ENCODE measurements at regions not wholly inside any gene's neighbourhood (a gene's known extent, or its start where the extent isn't known, plus 50 kb on each side); places are given as distances from the start of the nearest gene placed in this dataset.
"Not testable (repeated sequence)": the region's sequence is repeated elsewhere in the genome, so short reads cannot be mapped to it uniquely, and the experiment has no call there.

DNA sequence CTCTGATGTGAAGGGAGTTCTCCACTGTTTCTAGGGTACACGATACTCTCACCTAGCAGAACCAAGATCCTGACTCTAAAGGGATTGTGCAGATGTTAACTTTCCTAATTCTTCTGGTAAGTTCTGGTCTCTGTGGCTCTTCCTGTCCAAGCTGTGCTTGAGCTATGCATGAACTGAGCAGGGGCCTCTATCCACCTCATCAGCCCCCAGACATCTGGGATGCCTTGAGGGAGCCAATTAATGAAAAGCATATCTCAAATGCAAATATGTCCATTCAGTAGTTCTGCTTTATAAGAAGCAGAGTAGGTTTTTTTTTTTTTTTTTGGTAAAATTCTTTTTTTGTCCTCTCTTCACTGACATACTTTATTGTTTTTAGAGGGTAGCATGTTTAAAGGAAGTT lies 89.6 kb downstream of the POLR2M start:
- H3K36me3 Mint-ChIP-seq = no peaks in the 10 kb centered on the region
- ATAC-seq (ENCODE audit: low read depth) (no peak), DNase-seq (no peak)
- no peak overlapping the region for H3K27ac Mint-ChIP-seq
- no peaks in the 10 kb centered on the region for H3K4me1 Mint-ChIP-seq
- H3K9me3 Mint-ChIP-seq = peaks cover 3% of the 10 kb centered on the region
- POLR2A ChIA-PET = no interaction called here
- no peak overlapping the region for H3K4me3 Mint-ChIP-seq
- H3K27me3 Mint-ChIP-seq = peaks cover 8% of the 10 kb centered on the region

DNA sequence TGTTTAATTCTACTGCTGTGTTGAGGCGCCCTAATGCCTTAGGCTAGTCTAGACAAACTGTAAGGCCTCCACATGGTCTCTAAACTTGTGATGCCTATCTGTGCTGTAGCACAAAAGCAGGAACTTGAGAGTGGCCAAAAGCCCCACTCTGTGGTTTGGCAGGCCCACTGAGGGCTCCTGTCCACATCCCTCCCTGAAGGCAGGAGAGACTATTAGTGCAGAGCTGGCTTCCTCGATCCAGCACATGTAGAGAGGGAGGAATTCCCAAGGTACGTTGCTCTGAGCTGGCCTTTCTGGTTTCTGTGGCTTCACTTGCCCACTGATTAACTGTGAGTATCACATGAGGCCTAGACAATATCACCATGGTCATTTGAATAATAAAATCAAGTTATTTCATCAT lies 90.6 kb downstream of the POLR2M start:
- Mint-ChIP-seq H3K36me3 (no peaks in the 10 kb centered on the region), H3K9me3 (peaks cover 3% of the 10 kb centered on the region), H3K4me1 (no peaks in the 10 kb centered on the region), H3K4me3 (no peak overlapping the region), H3K27ac (no peak overlapping the region), H3K27me3 (peaks cover 8% of the 10 kb centered on the region)
- DNase-seq (no peak), ATAC-seq (ENCODE audit: low read depth) (no peak)
- POLR2A ChIA-PET = no interaction called here

- Mint-ChIP-seq H3K4me3 (no peak overlapping the region), H3K9me3 (peaks cover 3% of the 10 kb centered on the region), H3K4me1 (no peaks in the 10 kb centered on the region), H3K27ac (no peak overlapping the region), H3K36me3 (no peaks in the 10 kb centered on the region), H3K27me3 (peaks cover 12% of the 10 kb centered on the region)
- POLR2A ChIA-PET = no interaction called here
- ATAC-seq (ENCODE audit: low read depth) (no peak), DNase-seq (no peak)
Observed at GRCh38 chr15:57797568-57798267, 91.2 kb downstream of the POLR2M start.

- DNase-seq (no peak), ATAC-seq (ENCODE audit: low read depth) (no peak)
- no peaks in the 10 kb centered on the region for H3K36me3 Mint-ChIP-seq
- no peak overlapping the region for H3K27ac Mint-ChIP-seq
- POLR2A ChIA-PET = no interaction called here
- H3K9me3 Mint-ChIP-seq = no peaks in the 10 kb centered on the region
- H3K4me1 Mint-ChIP-seq = no peaks in the 10 kb centered on the region
- peaks cover 9% of the 10 kb centered on the region for H3K27me3 Mint-ChIP-seq
- no peak overlapping the region for H3K4me3 Mint-ChIP-seq
Observed at GRCh38 chr15:57806003-57806402, 99.5 kb downstream of the POLR2M start.

GRCh38 chr15:57809285-57809684 lies 102.8 kb downstream of the POLR2M start:
- H3K36me3 Mint-ChIP-seq; POLR2A ChIA-PET; DNase-seq; H3K4me1 Mint-ChIP-seq; H3K4me3 Mint-ChIP-seq; H3K27ac Mint-ChIP-seq; ATAC-seq (ENCODE audit: low read depth); H3K9me3 Mint-ChIP-seq: not testable (repeated sequence)
- H3K27me3 Mint-ChIP-seq = peaks cover 12% of the 10 kb centered on the region

DNA sequence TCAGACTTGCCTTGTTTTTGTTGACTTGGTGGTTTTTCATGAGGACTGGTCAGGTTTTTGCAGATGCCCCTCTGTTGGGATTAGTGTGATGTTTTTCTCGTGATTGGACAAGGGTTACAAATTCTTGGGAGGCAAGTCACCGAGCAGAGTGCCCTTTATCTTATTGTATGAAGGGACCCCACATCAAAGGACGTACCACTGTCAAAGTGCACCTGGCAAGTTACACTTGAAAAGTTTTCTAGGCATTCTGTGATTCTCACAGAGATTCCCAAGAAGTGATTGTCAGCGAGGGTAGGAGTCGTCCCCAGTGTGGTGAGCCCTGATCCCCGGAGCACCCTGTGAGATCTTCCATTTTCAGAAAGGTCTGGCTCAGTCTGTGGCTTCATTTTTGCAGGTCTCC lies 110.1 kb downstream of the POLR2M start:
- POLR2A ChIA-PET = no interaction called here

GRCh38 chr15:57819646-57820045 lies 113.1 kb downstream of the POLR2M start:
- no peak for DNase-seq
- ATAC-seq (ENCODE audit: low read depth) = no peak
- no peaks in the 10 kb centered on the region for H3K9me3 Mint-ChIP-seq
- H3K4me3 Mint-ChIP-seq = no peak overlapping the region
- POLR2A ChIA-PET = no interaction called here
- H3K27ac Mint-ChIP-seq = no peak overlapping the region
- H3K36me3 Mint-ChIP-seq = no peaks in the 10 kb centered on the region
- peaks cover 15% of the 10 kb centered on the region for H3K27me3 Mint-ChIP-seq
- H3K4me1 Mint-ChIP-seq = peaks cover 2% of the 10 kb centered on the region

More for the DNA sequence above, 110.1 kb downstream of the POLR2M start:
- Mint-ChIP-seq H3K36me3 (no peaks in the 10 kb centered on the region), H3K27me3 (peaks cover 19% of the 10 kb centered on the region), H3K9me3 (no peaks in the 10 kb centered on the region), H3K4me1 (no peaks in the 10 kb centered on the region), H3K4me3 (no peak overlapping the region), H3K27ac (no peak overlapping the region)
- ATAC-seq (ENCODE audit: low read depth) = no peak
- no peak for DNase-seq

DNA sequence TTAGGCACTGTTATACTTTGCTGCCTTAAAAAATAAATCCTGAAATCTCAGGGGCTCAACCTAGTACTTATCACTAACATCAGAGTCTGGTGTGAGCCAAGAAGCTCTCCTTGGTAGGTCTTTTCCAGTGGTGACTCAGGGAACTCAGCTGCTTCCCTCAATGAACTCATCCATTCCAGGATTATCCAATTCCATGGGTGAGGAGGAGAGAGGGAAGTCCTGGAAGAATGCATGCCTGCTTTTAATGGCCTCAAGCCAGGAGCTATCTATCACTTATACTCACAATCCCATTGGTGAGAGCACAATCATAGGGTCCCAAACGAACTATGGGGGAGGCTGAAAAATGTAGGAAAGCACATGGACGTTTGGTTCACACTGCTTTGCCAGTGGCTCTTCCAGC lies 113.6 kb downstream of the POLR2M start:
- Mint-ChIP-seq H3K9me3 (no peaks in the 10 kb centered on the region), H3K27ac (no peak overlapping the region), H3K36me3 (no peaks in the 10 kb centered on the region), H3K4me1 (peaks cover 3% of the 10 kb centered on the region), H3K27me3 (peaks cover 15% of the 10 kb centered on the region), H3K4me3 (no peak overlapping the region)
- DNase-seq (no peak), ATAC-seq (ENCODE audit: low read depth) (no peak)
- POLR2A ChIA-PET = no interaction called here

DNA sequence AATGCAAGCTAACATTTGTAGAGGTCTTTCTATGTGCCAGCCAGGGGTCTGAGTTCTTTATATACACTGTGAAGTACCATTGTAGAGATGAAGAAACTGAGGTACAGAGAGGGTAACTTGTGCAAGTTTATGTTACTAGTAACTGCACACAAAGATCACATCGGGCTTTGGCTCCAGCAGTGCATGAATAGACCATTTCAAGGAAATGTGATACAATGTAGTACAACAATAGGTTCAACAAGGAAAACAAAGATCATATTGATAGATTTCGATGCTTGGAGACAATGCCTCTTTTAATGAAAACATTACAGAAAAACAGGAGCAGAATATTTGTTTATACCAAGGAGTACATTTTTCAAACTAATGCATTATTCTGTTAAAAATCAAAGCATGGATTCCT lies 115.3 kb downstream of the POLR2M start:
- peaks cover 15% of the 10 kb centered on the region for H3K27me3 Mint-ChIP-seq
- DNase-seq (no peak), ATAC-seq (ENCODE audit: low read depth) (no peak)
- POLR2A ChIA-PET = no interaction called here
- no peaks in the 10 kb centered on the region for H3K36me3 Mint-ChIP-seq
- H3K4me3 Mint-ChIP-seq = no peak overlapping the region
- H3K4me1 Mint-ChIP-seq = peaks cover 3% of the 10 kb centered on the region
- H3K27ac Mint-ChIP-seq = no peak overlapping the region
- no peaks in the 10 kb centered on the region for H3K9me3 Mint-ChIP-seq

DNA sequence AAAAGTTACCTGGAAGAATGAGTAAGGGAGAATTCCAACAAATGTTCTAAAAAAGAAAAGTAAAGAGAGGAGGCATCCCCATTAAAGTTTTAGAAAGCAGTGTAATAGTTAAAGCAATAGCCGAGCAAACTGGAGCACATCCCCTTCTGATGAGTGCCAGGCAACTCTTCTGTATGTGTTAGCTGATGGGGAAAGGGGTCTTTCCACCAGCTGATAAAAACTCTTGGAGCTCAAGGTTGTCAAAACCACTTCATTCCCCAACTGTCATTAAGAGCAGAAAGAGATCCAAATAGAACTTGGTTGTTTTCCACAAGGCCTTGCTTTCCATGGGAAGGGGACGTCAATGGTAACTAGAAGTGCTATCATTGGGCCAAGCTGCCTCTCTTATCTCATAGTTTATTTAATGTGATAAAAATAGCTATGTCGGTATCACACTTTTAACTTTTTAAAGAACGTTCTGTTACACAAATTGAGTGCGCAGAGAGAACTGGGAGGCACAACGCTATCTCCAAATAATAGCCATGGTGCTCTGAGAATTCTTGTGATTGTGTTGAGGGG lies 116.9 kb downstream of the POLR2M start:
- POLR2A ChIA-PET = interaction anchor here (0.8 kb wide), 1 partner anchor 362 kb away, joined by 3 read pairs; no protein-coding TSS in a partner anchor
- Mint-ChIP-seq H3K9me3 (no peaks in the 10 kb centered on the region), H3K4me3 (no peak overlapping the region), H3K27ac (no peak overlapping the region), H3K4me1 (peaks cover 5% of the 10 kb centered on the region), H3K27me3 (peaks cover 11% of the 10 kb centered on the region), H3K36me3 (no peaks in the 10 kb centered on the region)
- no peak for DNase-seq
- ATAC-seq (ENCODE audit: low read depth) = no peak

DNA sequence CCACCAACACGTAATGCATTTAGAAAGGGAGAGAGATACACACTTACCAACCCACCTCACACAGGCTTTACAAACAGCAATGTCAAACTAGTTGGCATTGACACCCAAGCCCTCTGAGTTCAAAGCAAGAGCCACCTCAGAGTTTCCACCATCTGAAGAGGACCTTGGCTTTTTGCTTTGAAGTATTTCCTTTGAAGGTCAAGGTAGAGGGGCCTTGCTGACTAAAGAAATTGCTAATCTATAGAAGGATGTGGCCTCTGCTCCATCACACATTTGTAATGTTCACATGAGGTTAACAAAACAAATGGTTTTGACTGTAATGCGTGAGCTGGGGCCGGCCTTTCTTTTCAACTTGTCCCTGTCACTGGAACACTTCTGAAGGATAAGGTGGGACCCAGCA lies 117.7 kb downstream of the POLR2M start:
- H3K27me3 Mint-ChIP-seq = peaks cover 17% of the 10 kb centered on the region
- ATAC-seq (ENCODE audit: low read depth) = no peak
- peaks cover 5% of the 10 kb centered on the region for H3K4me1 Mint-ChIP-seq
- H3K27ac Mint-ChIP-seq = no peak overlapping the region
- no peaks in the 10 kb centered on the region for H3K9me3 Mint-ChIP-seq
- H3K4me3 Mint-ChIP-seq = no peak overlapping the region
- POLR2A ChIA-PET = no interaction called here
- no peaks in the 10 kb centered on the region for H3K36me3 Mint-ChIP-seq
- no peak for DNase-seq

GRCh38 chr15:57827021-57827420 lies 120.5 kb downstream of the POLR2M start:
- ATAC-seq (ENCODE audit: low read depth) (no peak), DNase-seq (no peak)
- POLR2A ChIA-PET = no interaction called here
- Mint-ChIP-seq H3K9me3 (no peaks in the 10 kb centered on the region), H3K27me3 (peaks cover 15% of the 10 kb centered on the region), H3K4me1 (peaks cover 5% of the 10 kb centered on the region), H3K36me3 (no peaks in the 10 kb centered on the region), H3K4me3 (no peak overlapping the region), H3K27ac (no peak overlapping the region)

- Mint-ChIP-seq H3K27me3 (peaks cover 16% of the 10 kb centered on the region), H3K4me3 (no peak overlapping the region), H3K36me3 (no peaks in the 10 kb centered on the region), H3K4me1 (peaks cover 5% of the 10 kb centered on the region), H3K9me3 (no peaks in the 10 kb centered on the region), H3K27ac (no peak overlapping the region)
- POLR2A ChIA-PET = no interaction called here
- ATAC-seq (ENCODE audit: low read depth) (no peak), DNase-seq (no peak)
Observed at GRCh38 chr15:57827971-57828370, 121.5 kb downstream of the POLR2M start.

- ATAC-seq (ENCODE audit: low read depth) = no peak
- no peak overlapping the region for H3K4me3 Mint-ChIP-seq
- POLR2A ChIA-PET = no interaction called here
- H3K27me3 Mint-ChIP-seq = peaks cover 29% of the 10 kb centered on the region
- H3K36me3 Mint-ChIP-seq = no peaks in the 10 kb centered on the region
- no peaks in the 10 kb centered on the region for H3K4me1 Mint-ChIP-seq
- no peak for DNase-seq
- peaks cover 6% of the 10 kb centered on the region for H3K9me3 Mint-ChIP-seq
- H3K27ac Mint-ChIP-seq = no peak overlapping the region
Observed at GRCh38 chr15:57832183-57832582, 125.7 kb downstream of the POLR2M start.
